Thymus (tissue), 11 donors: ENCODE measurements at regions not wholly inside any gene's neighbourhood (a gene's known extent, or its start where the extent isn't known, plus 50 kb on each side); places are given as distances from the start of the nearest gene placed in this dataset.
"Not testable (repeated sequence)": the region's sequence is repeated elsewhere in the genome, so short reads cannot be mapped to it uniquely, and the experiment has no call there.

Experiments used
- DNase-seq, 9 donors: peaks; one replicate each; pipeline ENCODE4 v3.0.0-alpha.2; 2013; ENCODE audit warnings: low spot score in 9 of 9, low read depth in 6 of 9, missing footprints in 1 of 9
- H3K27ac ChIP-seq, 2 donors: one replicate each; pipeline ENCODE4 v1.5.1; 2013; ENCODE audit warnings: control low read depth in 1 of 2, low read depth in 1 of 2, low read length in 1 of 2, mild to moderate bottlenecking in 1 of 2, moderate library complexity in 1 of 2
- H3K27me3 ChIP-seq, 2 donors: one replicate each; pipeline ENCODE4 v1.5.1; 2013; ENCODE audit warnings: low read length in 1 of 2; ENCODE audit not compliant: control insufficient read depth in 2 of 2, insufficient read depth in 1 of 2
- H3K36me3 ChIP-seq, 2 donors: one replicate each; pipeline ENCODE4 v1.5.1; 2013; ENCODE audit warnings: low read length in 1 of 2, mild to moderate bottlenecking in 1 of 2, moderate library complexity in 1 of 2; ENCODE audit not compliant: control insufficient read depth in 2 of 2, insufficient read depth in 2 of 2
- H3K4me1 ChIP-seq, 2 donors: one replicate each; pipeline ENCODE4 v1.5.1; 2013; ENCODE audit warnings: low read length in 2 of 2; ENCODE audit not compliant: control insufficient read depth in 2 of 2, insufficient read depth in 2 of 2
- H3K4me3 ChIP-seq, 2 donors: one replicate each; pipeline ENCODE4 v1.5.1; 2013; ENCODE audit warnings: low read length in 2 of 2, control low read depth in 1 of 2, mild to moderate bottlenecking in 1 of 2
- H3K9me3 ChIP-seq, 2 donors: one replicate each; pipeline ENCODE4 v1.5.1; 2013; ENCODE audit warnings: low read length in 1 of 2, mild to moderate bottlenecking in 1 of 2; ENCODE audit not compliant: control insufficient read depth in 2 of 2, insufficient read depth in 1 of 2
- WGBS: extraction: QIAGEN DNeasy Blood & Tissue Kit; methylation state at CpG from one replicate; pipeline ENCODE4 v1.1.7; 2013; 5-methylcytosine and 5-hydroxymethylcytosine counted together
- donor health status: healthy.

DNA sequence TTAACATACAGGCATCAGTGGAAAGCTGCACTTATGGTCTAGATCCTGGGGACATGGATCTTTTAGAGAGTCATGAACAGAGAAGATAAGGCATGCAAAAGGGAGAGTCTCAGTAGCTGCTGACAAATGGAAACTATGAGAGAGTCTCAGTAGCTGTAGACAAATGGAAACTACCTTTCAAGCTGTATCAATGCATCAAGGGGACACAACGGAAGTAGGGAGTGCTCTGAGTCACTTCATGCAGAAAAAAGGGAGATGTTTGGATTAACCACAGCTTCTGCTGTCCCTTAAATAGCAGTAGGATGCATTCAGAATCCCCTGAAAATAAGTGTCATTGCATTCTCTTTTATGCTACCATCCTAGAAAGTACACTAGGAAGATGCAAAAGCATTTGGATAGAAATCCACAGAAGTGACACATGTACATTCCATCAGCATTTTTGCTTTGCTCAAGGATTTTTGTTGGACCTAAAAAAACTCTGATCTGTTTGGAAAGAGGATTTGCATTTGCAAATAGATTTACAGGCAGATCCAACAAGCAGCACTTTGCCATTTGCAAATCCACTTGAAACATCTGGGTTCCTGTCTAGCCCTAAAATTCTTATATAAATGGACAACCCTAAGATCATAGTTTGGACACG, 227.5 kb upstream of the LMO3 start:
- H3K4me1 ChIP-seq: no peaks in the 10 kb centered on the region
- H3K27ac ChIP-seq: no peak overlapping the region
- no peaks in the 10 kb centered on the region for H3K9me3 ChIP-seq
- no peak for DNase-seq
- H3K36me3 ChIP-seq: no peaks in the 10 kb centered on the region
- H3K4me3 ChIP-seq: no peak overlapping the region
- no peaks in the 10 kb centered on the region for H3K27me3 ChIP-seq
- 68% methylated on average over 2 of the region's 2 CpGs for WGBS

DNA sequence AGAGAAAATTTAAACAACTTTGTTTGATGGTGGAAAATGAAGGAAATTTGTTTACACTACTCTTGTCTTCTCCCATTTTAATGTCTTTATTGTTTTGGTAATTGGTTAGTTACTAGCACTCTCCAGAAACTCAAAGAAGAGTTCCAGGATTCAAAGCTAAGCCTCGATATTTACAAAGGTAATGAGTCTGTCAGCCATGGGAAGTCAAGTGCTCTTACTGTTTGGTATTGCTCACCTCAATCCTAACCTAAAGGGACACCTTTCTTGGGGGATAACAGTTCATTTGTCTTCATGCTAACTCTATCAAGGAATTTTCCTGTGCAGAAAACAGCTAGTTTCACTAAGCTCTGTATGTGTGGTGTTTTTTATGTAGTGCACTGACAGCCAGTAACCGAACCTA, 222.9 kb upstream of the LMO3 start:
- DNase-seq: no peak
- no peak overlapping the region for H3K27ac ChIP-seq
- WGBS: 68% methylated on average over 2 of the region's 2 CpGs
- no peaks in the 10 kb centered on the region for H3K9me3 ChIP-seq
- no peaks in the 10 kb centered on the region for H3K36me3 ChIP-seq
- no peak overlapping the region for H3K4me3 ChIP-seq
- H3K4me1 ChIP-seq: no peaks in the 10 kb centered on the region
- H3K27me3 ChIP-seq: no peaks in the 10 kb centered on the region

- DNase-seq: no peak
- Histone ChIP-seq H3K4me3 (no peak overlapping the region), H3K27ac (no peak overlapping the region), H3K36me3 (no peaks in the 10 kb centered on the region), H3K4me1 (no peaks in the 10 kb centered on the region), H3K9me3 (no peaks in the 10 kb centered on the region), H3K27me3 (no peaks in the 10 kb centered on the region)
- 91% methylated on average over 4 of the region's 4 CpGs for WGBS
Observed at GRCh38 chr12:16807731-16808130, 201.8 kb upstream of the LMO3 start.

- no peak for DNase-seq
- Histone ChIP-seq H3K4me3 (no peak overlapping the region), H3K9me3 (no peaks in the 10 kb centered on the region), H3K36me3 (no peaks in the 10 kb centered on the region), H3K27me3 (no peaks in the 10 kb centered on the region), H3K4me1 (no peaks in the 10 kb centered on the region), H3K27ac (no peak overlapping the region)
- 61% methylated on average over 1 of the region's 1 CpG for WGBS
Observed at GRCh38 chr12:16796168-16796567, 190.2 kb upstream of the LMO3 start.

DNA sequence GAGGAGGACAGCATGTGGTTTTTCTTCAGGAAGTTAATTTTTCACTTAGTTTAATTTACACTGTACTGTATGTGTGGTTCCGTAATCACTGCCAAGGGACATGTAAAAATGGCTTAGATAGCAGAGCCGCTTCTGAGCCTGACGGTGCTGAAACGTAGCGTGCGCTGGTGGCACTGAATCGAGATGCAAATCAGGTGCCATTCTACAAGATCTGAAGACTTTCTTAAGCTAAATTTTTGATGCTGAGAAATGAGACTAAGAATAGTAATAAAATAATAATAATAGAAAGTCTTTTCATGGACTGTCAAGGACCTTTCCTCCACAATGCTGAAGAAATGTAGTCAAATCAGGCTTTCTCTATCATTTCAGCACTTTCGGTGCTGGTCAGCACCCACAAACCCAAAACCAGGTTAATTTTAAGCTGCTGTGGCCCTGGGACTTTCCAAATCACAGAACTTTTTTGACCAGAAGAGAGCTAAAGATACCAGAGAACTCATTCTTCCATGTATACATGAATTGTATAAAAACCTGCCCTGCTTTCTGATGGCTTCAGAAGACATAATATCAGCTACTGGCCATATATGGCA, 183.3 kb upstream of the LMO3 start:
- no peak for DNase-seq
- Histone ChIP-seq H3K4me1 (no peaks in the 10 kb centered on the region), H3K9me3 (no peaks in the 10 kb centered on the region), H3K27me3 (no peaks in the 10 kb centered on the region), H3K36me3 (no peaks in the 10 kb centered on the region), H3K4me3 (no peak overlapping the region), H3K27ac (no peak overlapping the region)
- WGBS: 70% methylated on average over 8 of the region's 8 CpGs

GRCh38 chr12:16788506-16789203, 182.7 kb upstream of the LMO3 start:
- Histone ChIP-seq H3K4me3 (no peak overlapping the region), H3K36me3 (no peaks in the 10 kb centered on the region), H3K4me1 (no peaks in the 10 kb centered on the region), H3K9me3 (no peaks in the 10 kb centered on the region), H3K27ac (no peak overlapping the region), H3K27me3 (no peaks in the 10 kb centered on the region)
- DNase-seq: no peak
- WGBS: 53% methylated on average over 5 of the region's 5 CpGs

DNA sequence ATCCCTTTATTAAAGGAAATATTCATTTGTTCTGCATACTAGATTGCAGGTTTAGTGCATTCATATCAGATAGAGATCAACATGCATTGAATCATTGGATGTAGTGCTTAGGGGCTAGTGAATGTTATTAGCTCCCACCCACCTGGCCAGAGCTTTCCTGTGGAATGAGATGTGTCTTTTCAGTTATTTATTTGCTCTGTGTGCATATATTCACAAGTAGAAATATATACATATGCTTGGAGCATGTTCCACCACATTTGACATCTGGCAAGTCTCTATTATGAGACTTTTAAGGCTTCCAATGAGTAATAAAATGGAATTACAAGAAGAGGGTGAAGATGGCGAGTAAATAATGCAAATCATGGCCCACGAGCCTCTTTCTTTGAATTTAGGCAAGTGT, 180.0 kb upstream of the LMO3 start:
- Histone ChIP-seq H3K4me3 (no peak overlapping the region), H3K9me3 (no peaks in the 10 kb centered on the region), H3K27me3 (no peaks in the 10 kb centered on the region), H3K27ac (no peak overlapping the region), H3K36me3 (no peaks in the 10 kb centered on the region), H3K4me1 (no peaks in the 10 kb centered on the region)
- WGBS: 73% methylated on average over 2 of the region's 2 CpGs
- DNase-seq: no peak

DNA sequence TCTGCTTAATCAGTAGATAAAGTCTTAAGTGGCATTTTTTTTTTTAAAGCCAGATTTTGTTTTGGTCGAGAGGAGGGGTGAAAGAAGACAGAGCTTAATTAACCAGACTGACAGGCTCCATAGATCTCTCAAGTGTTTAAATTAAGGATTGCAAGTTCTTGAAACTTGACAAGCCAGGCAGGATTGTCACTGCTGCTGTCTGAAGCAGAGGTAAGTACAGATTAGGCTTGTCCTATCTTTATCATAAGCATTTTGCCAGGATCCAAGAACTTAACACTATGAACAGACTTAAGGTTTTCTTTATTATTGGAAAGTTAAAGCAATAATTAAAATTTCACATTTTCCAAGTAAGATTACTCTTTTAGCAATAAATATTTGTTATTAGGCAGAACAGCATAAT, 179.6 kb upstream of the LMO3 start:
- Histone ChIP-seq H3K27me3 (no peaks in the 10 kb centered on the region), H3K4me1 (no peaks in the 10 kb centered on the region), H3K9me3 (no peaks in the 10 kb centered on the region), H3K36me3 (no peaks in the 10 kb centered on the region), H3K27ac (no peak overlapping the region), H3K4me3 (no peak overlapping the region)
- DNase-seq: no peak
- 57% methylated on average over 1 of the region's 1 CpG for WGBS

- H3K4me3 ChIP-seq, H3K4me1 ChIP-seq, H3K9me3 ChIP-seq, H3K27ac ChIP-seq, H3K36me3 ChIP-seq, H3K27me3 ChIP-seq, DNase-seq: not testable (repeated sequence)
- WGBS: 95% methylated on average over 2 of the region's 2 CpGs
Observed at GRCh38 chr12:16769129-16769528, 163.2 kb upstream of the LMO3 start.
